Osteocyte (in vitro differentiated cells): ENCODE measurements at regions not wholly inside any gene's neighbourhood (a gene's known extent, or its start where the extent isn't known, plus 50 kb on each side); places are given as distances from the start of the nearest gene placed in this dataset.

ENCODE experiments used
- DNase-seq: peaks from one replicate; pipeline ENCODE4 v3.0.0; 2021; ENCODE audit warnings: mixed read lengths; ENCODE audit not compliant: unreplicated experiment; ENCODE audit errors: extremely low spot score
- H3K27ac Mint-ChIP-seq: one replicate; pipeline ENCODE4 v1.8.0; 2021; ENCODE audit warnings: mild to moderate bottlenecking, mixed read lengths; ENCODE audit not compliant: unreplicated experiment
- H3K27me3 Mint-ChIP-seq: one replicate; pipeline ENCODE4 v1.8.0; 2021; ENCODE audit warnings: mixed read lengths; ENCODE audit not compliant: unreplicated experiment
- H3K36me3 Mint-ChIP-seq: one replicate; pipeline ENCODE4 v1.8.0; 2021; ENCODE audit warnings: mixed read lengths; ENCODE audit not compliant: unreplicated experiment
- H3K4me1 Mint-ChIP-seq: one replicate; pipeline ENCODE4 v1.8.0; 2021; ENCODE audit warnings: mixed read lengths; ENCODE audit not compliant: unreplicated experiment
- H3K4me3 Mint-ChIP-seq: one replicate; pipeline ENCODE4 v1.8.0; 2021; ENCODE audit warnings: mild to moderate bottlenecking, moderate library complexity, mixed read lengths; ENCODE audit not compliant: unreplicated experiment
- H3K9me3 Mint-ChIP-seq: one replicate; pipeline ENCODE4 v1.8.0; 2021; ENCODE audit warnings: mixed read lengths; ENCODE audit not compliant: unreplicated experiment
- TF ChIP-seq, protein P1 (sequence below): fragments of 200-600 bp; sonication (generic); IDR thresholded peaks from 2 replicates; pipeline ENCODE4 v1.5.0; 2021; ENCODE audit warnings: antibody characterized with exemption, mild to moderate bottlenecking, moderate library complexity

DNA sequence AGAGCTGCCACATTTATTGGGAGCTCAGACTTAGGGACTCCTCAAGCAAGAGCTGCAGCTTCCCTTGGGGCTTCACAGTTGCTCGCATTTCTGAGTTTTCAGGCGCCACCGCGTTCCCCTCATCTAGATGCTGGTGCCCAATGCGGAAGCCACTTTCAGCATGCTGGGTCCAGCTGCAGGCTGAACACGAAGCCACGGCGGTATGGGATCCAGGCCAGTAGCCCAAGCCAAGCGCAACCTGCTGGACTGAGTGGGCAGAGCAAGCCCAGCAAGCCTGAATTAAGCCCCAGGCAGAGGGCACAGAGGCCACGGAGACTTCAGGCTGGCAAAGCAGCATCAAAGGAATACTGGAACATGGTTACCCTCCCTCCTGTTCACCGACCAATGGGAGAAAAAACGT, 391.5 kb downstream of the HTR1A start:
- Mint-ChIP-seq H3K4me3 (no peak overlapping the region), H3K36me3 (no peaks in the 10 kb centered on the region), H3K27ac (no peak overlapping the region), H3K9me3 (peaks cover 26% of the 10 kb centered on the region), H3K27me3 (no peaks in the 10 kb centered on the region), H3K4me1 (no peaks in the 10 kb centered on the region)
- TF ChIP-seq, protein P1, sequence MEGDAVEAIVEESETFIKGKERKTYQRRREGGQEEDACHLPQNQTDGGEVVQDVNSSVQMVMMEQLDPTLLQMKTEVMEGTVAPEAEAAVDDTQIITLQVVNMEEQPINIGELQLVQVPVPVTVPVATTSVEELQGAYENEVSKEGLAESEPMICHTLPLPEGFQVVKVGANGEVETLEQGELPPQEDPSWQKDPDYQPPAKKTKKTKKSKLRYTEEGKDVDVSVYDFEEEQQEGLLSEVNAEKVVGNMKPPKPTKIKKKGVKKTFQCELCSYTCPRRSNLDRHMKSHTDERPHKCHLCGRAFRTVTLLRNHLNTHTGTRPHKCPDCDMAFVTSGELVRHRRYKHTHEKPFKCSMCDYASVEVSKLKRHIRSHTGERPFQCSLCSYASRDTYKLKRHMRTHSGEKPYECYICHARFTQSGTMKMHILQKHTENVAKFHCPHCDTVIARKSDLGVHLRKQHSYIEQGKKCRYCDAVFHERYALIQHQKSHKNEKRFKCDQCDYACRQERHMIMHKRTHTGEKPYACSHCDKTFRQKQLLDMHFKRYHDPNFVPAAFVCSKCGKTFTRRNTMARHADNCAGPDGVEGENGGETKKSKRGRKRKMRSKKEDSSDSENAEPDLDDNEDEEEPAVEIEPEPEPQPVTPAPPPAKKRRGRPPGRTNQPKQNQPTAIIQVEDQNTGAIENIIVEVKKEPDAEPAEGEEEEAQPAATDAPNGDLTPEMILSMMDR = no peak
- no peak for DNase-seq

DNA sequence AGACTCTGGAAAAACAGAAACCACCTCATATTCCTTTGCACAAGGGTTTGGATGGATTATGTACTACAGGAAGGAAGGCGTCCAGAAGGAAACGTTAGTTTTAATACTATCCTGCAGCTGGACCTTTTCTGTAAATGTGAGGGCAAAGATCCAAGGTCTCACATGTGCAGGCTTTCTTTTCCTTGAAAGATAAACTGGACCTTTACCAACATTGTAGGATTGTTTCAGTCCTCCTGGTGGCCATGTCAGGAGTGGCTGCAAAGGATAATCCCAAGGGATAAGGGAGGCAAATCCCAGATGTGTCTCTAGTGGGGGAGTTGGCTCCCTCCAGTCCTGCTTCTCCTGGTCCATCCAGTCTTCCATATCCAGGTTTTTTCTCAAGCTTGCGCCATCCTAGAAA, 397.5 kb downstream of the HTR1A start:
- Mint-ChIP-seq H3K4me3 (no peak overlapping the region), H3K9me3 (peaks cover 36% of the 10 kb centered on the region), H3K4me1 (no peaks in the 10 kb centered on the region), H3K27me3 (no peaks in the 10 kb centered on the region), H3K27ac (no peak overlapping the region), H3K36me3 (no peaks in the 10 kb centered on the region)
- TF ChIP-seq, protein P1 = no peak
- no peak for DNase-seq

DNA sequence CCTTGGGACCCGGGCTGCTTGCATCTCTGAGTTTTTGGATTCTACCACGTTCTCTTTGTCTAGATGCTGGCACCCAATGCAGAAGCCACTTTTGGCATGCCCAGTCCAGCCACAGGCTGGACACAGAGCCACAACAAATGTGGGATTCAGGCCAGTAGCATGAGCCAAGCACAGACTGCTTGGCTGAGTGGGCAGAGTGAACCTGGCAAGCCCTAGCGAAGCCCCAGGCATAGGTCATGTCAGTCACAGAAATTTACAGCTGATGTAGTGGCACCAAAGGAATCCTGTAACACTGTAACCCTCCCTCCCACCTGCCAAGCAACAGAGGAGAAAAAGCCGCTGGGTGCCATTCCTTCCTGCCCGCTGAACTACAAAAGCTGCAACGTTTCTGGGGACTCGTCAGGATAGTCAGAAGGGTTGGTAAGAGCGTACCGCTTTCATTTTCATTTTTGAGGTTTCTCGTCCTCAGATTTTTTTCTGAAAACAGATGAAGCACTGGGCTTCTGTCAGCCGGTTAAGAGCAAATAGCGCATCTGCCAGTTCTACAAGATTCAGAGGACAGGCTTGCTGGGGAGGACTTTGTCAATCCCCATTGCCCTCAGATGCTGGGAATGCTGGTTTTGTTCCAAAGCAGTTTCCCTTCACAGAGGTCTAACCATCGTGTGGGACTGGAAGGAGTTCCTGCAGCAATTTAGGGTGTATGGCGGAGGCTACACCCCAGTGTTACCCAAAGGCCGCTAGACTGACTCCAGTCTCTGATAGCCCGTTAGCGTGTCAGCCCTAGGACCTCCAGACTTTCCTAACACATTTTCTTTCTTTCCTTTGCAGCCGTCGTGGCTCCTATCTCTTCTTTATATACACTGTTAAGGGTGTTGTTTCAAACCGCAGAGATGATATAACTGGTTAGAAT, 399.0 kb downstream of the HTR1A start:
- TF ChIP-seq, protein P1 = no peak
- Mint-ChIP-seq H3K27me3 (no peaks in the 10 kb centered on the region), H3K36me3 (no peaks in the 10 kb centered on the region), H3K4me1 (no peaks in the 10 kb centered on the region), H3K4me3 (no peak overlapping the region), H3K9me3 (peaks cover 24% of the 10 kb centered on the region), H3K27ac (no peak overlapping the region)
- no peak for DNase-seq

DNA sequence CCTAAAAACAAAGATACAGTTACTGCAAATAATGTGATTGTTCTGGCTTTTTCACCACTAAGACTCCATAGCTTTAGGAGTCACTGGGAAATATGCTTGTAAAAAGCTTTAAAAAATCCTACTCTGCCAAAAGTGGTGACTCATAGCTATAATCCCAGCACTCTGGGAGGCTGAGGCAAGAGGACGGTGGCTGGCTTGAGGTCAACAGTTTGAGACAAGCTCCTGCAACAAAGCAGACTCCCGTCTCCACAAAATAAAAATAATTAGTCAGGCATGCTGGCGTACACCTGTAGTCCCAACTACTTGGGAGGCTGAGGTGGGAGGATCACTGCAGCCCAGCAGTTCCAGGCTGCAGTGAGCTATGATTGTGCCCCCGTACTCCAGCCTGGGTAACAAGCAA, 406.4 kb downstream of the HTR1A start:
- Mint-ChIP-seq H3K9me3 (peaks cover 9% of the 10 kb centered on the region), H3K36me3 (no peaks in the 10 kb centered on the region), H3K27ac (no peak overlapping the region), H3K4me1 (no peaks in the 10 kb centered on the region), H3K4me3 (no peak overlapping the region), H3K27me3 (no peaks in the 10 kb centered on the region)
- TF ChIP-seq, protein P1 = no peak
- DNase-seq = no peak

DNA sequence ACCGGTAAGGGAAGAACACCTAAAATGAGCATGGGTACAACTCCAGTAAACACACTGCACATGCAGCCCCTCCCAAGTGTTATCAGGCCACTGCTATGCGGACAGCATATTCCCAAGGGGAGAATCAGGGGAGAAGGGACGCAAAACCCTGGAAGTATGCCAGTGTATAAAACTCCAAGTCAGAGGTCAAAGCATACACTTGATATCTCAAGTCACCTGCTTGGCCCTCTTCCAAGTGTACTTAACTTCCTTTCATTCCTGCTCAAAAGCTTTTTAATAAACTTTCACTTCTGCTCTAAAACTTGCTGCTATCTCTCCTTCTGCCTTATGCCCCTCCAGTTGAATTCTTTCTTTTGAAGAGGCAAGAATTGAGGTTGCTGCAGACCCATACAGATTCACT, 408.1 kb downstream of the HTR1A start:
- Mint-ChIP-seq H3K36me3 (no peaks in the 10 kb centered on the region), H3K9me3 (no peaks in the 10 kb centered on the region), H3K27me3 (no peaks in the 10 kb centered on the region), H3K4me3 (no peak overlapping the region), H3K27ac (no peak overlapping the region), H3K4me1 (no peaks in the 10 kb centered on the region)
- TF ChIP-seq, protein P1 = no peak
- DNase-seq = no peak
